ENCODE measurements at regions not wholly inside any gene's neighbourhood (a gene's known extent, or its start where the extent isn't known, plus 50 kb on each side); places are given as distances from the start of the nearest gene placed in this dataset.
A peak's percentile ranks its signal among the peaks of the same experiment; 100 is the strongest.

DNA sequence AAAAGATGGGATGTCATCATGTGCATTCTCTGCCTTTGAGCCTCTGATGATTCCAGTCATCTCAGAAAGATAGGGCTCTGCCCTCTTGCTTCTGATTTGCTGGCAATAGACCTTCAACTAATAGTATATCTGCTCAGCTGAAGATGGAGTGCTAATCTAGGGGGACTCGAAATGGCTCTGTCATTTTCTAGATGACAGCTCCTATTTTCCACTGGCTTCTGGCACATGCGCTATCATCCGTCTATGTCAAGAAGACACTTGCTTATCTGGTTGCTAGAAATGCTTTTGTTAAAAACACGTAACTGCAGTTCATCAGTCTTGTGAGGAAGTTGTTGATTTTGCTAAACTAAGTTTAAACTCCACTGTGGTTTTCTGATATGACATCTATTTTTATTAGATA is 265.5 kb upstream of the ZNF608 start:
- DNase-seq = no peak

DNA sequence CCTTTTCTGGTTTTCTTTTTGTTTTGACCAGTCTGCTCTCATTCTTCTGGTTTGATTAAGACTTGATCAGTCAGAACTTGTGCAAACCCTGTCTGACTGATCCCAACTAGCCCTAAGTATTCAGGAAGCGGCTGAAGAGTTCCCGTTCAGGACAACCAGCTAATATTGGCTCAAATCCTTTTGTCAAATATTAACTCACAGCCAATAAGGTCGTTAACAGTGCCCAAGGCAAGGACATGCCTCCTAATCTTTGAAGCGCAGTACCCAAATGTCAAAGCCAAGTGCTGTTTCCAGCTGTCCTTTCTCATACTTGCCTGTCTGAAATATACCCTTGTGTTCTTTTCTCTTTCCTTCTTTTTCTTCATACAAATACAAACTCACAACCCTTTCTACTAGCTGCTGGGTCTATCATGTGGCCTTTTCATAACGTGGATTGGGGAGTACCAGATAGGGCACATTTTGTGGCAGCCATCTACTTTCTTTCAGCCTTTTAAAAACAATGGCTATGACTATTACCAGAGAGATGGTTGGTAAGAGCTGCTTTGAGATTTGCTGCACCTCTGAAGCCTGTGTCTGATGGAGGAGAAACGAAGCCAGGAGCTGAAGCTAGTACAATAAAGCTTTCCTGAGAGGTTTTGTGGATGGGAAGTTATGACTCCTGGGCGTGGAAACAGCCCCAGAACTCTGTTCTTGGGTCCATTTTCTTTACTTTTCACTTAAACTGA is 266.4 kb upstream of the ZNF608 start:
- no peak for DNase-seq

DNA sequence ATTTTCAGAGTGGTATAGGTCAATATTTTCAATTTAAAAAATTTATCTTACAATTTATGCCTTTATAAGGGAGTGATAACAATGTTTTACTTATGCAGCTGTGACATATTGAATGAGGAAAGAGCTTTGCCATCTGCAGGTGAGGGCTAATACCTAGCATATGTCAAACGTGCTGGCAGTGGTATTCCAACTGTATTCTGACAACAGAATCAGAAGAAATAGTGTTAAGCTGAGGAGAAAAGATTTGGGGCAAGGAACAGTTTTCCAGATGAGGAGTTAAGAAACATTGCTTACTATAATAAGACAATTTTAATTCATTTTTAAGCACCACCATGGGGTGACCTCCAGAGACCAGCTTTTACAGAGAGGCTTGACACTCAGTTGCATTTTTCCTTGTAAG is 267.8 kb upstream of the ZNF608 start:
- no peak for DNase-seq

DNA sequence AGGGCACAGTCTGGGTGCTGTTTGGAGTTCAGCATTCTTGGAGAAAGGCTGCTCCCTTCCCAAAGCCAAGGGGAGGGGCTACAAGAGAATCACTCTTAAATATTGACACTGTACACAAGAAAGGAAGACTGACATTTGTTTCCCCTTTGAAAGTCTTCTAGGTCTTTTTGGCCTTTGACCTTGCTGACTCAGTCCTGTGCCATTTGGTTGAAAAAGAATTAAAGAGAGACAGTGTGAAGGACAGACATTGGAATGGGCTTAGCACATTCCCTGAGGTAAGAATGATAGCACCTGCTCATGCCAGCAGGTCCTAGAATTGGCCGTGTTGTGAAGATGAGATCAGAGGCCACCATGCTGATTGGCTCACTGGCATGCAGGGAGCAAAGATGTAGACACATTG is 271.4 kb upstream of the ZNF608 start:
- no peak for DNase-seq

DNA sequence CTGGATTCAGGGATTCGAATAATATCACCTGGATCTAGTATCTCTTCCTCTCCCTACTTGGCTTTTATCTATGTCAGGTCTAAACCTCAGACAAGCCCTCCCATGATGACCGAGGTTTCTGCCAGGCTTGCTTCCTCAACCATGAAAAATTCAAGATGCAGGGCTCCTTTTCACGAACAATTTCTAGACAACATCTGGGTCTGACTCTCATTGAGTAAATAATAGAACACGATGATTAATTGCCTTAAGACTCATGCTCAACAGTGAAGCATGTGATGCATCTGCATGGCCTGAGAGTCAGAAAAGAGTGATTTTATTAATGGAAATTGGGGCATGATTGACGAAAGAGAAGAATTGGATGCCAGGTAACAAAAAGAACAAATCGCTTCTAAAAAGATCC is 277.2 kb upstream of the ZNF608 start:
- DNase-seq = no peak

DNA sequence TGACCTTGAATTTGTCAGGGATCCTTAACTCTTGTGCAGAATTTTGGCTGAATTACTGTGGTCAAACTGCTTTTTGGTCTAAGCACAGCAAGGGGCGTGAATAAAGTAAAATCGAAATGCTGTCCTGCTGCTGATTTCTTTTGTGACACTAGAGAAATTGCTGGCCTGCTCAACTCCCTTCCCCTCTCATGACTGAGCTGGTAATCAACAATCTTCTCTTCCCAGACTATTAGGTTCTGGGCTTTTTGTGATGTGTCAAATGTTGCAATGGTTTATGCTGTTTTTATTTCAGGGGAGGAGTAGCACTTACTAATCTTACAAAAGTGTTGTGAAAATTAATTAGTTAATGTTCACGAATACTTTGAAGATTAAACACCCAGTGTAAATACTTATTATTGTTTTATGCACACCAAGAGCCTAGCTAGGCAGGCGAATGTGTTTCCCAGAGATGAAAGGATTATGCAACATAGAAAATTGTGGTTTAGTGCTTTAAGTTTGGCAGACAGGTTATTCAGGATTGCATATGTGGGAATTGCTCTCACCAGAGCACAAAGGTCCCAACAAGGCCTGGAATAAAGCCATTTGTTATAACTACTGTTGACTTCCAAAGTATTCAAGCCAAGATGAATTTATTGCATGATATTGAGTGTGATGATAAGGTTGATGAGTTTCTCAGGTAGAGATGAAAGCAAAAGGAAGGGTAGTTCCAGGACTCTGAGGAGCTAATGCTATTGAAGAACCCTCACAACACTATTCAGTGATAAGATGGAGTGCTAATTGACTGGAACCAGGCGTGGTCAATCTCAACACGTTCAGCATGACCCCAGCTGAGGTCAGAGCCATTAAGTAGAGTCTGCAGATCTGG is 280.7 kb upstream of the ZNF608 start:
- DNase-seq = no peak

DNA sequence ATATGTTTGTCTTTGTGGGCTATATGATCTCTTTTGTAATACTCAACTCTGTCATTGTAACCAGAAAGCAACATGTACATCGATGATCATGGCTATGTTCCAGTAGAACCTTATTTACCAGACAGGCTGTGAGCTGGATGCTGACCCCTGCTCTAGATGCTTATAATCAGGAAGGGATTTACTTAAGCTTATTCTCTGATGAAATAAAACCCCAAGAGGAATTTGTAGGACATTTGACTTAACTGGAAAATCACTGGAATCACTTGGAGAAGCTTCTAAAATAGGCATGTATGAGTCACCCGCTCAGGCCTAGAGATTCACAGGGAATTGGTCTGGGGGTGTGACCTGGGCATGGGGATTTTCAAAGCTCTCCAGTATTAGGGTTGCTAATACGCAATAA is 285.8 kb upstream of the ZNF608 start:
- no peak for DNase-seq

DNA sequence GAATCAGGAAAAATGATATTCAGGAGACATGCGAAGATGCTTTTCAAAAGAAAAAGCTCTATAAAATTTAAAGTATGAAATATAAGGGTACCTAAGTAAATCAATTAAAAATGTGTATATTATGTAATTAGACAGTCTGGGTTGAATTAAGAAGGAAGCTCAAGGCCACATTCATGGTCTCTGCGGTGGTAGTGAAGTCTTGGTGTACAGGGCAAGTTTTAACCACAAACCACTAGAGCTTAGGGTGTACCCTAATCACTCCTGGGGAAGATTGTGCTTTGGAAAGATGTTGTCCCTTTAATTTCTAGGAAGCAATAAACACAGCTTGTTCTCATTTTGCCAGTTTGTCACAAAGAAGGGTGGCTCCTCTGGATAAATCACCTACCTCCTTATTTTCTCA is 287.2 kb upstream of the ZNF608 start:
- no peak for DNase-seq

DNA sequence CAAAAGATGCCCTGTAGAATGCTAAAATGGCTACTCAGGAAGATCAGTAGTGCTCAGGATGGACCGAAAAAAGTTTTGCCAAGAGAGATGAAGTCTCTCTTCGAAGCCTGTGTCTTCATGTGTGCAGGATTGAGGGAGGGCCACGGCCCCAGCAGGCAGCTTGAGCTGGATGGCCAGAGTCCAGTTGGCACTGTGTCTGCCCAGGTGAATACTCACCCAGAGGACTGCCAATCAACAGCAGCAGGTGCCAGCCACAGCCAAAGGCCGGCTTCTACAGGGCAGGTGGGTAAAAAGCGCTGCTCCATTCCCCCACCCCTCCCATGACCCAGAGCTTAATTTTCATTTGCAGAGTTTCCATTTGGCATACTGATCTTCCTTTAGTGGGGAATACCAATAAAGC is 287.9 kb upstream of the ZNF608 start:
- no peak for DNase-seq

DNA sequence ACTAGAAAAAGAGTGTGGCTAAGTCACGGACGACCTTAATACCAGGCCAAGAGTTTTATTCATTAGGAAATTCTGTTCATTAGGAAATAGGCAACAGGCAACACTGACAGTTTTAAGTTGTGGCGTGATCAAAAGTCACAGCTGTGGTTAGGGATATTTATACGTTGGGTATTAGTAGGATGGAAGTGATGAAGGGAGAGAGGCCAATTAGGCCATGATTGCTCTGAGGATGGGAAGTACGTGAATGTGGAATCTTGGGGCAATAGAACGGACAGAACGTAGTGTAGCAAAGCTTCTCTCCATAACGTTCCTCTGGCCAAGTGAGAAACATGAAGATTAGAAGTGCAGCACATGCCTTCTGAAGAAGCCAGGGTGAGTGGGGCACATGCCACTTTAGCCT is 290.1 kb upstream of the ZNF608 start:
- no peak for DNase-seq

DNA sequence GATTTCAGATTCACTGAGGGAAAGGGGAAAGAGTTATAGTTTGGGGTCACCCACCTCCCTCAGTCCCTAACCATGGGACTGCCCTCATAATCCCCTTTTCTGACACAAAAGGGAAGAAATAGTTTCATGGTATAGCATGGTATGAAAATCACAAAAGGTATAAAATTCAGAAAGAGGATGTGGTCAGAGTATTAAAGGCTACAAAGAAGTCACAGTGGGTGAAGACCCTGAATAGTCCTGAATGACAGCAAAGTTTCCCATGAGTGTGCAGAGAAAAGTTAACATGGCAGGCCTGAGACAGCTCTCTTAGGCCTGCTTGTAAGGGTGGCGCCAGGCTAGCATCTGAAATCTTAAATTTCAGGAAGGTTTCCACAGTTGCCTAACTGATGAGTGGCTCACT is 290.6 kb upstream of the ZNF608 start:
- no peak for DNase-seq

DNA sequence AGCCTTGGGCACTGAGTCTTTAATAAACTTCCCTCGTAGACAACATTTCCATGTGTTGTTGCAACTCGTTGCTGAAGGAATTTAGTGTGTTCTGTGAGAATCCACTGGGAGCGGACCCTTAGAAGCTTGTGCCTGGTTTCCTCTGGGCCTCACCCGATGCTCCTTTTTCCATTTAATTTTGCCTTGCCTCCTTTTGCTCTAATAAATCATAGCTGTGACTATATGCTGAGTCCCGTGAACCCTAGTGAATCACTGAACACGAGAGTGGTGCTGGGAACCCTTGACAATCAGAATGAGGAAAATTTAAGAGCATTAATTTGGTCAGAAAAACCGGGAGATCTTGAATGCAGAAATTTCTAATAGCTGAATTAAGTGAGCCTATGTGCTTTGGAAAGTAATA is 291.1 kb upstream of the ZNF608 start:
- DNase-seq = no peak

DNA sequence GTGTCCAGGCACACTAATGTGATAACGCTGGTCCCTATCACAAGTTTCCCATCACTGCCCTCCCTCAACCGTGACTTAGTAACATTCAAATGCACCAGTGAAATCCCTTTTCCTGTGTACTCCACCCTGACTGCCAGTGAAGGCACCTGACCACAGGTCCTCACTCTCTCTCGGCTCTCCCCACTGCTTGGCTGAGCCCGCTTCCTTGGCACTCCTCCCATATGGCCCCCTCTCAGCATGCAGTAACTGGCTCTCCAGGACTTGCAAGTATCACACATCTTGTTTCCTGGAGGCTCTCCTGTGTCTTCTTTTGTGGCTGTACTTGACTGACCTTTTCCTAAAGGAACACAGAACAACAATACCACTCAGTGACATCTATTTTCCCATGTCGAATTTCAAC is 292.0 kb upstream of the ZNF608 start:
- no peak for DNase-seq

DNA sequence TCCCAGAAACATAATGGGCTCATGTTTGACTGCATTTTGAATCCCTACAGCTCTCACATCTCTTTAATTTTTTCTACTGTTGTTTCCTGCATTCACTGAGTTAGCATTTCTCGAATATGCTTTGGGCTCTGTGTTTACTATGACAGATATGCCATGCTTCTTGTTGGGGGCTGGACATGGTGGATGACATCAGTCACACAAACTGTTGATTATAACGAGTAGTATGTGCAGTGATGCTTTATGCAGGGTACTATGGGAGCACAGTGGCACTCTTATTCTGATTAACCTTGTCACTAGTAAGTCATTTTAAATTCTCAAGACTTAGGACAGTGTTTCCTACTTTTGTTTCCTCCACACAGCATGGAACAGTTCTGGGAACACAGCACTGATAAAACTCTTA is 295.4 kb upstream of the ZNF608 start:
- DNase-seq = no peak

DNA sequence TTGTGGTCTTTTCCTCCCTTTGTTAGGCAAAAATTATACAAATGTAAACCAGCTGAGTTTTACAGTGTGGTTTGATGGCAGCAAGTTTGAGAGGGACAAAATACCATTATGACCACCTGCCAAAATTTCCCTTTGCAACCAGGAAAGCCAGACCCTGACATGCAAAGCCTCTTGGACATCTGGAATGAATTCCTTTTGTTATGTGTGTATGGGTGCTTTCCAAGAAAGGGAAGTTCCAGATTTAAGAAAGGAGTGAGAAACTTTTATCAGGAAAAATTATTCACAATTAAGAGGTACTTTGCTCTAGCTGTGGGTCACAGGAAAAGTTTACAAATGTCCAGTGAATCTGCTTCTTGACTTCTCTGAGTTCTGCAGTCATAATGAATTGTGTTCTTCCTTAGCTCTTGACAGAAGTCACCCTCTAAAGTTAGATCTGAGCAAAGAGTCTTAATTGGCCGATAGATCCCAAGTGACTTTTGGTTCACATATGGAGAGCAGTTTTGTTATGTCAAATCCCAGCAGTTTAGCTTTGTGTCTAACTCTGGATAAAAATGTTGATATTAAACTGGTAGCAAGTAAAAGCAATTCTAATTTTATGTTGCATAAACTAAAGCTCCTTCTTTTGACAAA is 295.9 kb upstream of the ZNF608 start:
- no peak for DNase-seq

DNA sequence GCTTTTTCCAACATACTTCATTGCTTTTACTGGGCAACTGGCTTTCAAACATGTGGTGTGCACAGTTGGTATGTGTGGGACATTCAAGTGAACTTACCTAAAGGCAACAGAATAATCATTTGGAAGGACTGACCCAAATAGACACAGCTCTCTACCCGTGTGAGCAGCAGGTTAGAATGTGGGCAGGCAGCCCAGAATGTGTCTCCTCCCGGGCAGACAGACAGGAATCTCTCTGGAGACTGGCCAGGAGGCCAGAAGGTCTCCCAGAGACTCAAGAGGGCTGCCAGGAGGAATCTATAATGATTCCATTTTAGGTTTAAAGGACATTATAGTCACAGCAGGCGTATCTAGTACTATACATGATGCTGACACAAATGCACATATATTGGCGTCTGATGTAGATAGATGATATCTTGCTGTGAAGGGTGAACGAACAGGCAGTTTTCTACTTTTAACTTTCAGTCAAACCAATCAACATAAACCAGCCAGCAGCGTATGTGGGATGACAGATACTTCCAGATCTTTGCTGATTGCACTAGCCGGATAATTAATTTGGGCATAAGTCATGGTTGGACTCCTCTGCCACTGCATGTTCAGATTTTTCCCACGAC is 297.4 kb upstream of the ZNF608 start:
- peak; percentile 75 for DNase-seq

DNA sequence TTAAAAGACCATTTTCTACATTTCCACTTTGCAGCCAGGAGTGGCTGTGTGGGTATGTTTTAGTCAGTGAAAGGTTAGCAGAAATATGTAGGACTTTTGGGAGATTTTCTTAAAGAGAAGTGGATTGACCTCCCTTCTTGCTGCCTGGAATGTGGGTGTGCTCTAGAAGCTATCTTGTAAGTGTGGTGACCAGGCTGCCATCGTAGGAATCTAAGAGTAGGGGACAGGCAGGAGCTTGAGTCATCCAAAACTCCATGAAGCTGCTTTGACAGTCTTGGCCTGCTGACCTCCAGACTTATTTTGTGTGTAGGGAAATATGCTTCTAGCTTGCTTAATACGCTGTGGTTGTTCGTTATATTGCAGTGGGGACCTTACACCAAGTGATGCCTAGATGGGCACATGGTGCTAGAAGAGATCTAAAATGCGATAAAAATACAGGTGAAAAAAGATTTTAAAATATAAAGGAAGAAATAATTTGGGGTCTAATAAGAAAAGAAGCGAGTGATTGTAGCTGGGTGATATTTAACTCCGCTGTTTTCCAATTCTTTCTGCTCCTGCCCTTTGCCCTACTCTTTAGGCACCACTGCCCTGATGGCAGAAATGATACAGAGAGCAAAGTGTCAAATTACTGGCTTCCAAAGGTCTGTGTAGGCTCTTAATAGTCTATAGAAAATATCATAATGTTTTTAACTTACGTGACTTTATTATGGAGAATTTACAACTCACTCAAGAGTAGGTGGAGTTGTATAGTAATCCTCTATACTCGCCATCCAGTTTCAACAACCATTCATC is 298.2 kb upstream of the ZNF608 start:
- DNase-seq = no peak

DNA sequence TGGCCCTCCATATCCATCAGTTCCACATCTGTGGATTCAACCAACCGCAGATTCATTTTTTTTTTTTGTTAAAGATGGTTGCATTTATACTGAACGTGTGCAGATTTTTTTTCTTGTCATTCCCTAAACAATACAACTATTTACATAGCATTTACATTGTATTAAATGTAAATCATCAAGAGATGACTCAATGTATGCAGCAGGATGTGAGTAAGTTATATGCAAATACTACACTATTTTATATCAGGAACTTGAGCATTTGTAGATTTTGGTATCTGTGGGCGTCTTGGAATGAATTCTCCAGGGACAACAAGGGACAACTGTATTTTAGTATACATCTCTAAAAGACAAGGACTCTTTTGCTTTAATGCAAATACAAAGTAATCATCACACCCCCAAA is 299.2 kb upstream of the ZNF608 start:
- DNase-seq = no peak

DNA sequence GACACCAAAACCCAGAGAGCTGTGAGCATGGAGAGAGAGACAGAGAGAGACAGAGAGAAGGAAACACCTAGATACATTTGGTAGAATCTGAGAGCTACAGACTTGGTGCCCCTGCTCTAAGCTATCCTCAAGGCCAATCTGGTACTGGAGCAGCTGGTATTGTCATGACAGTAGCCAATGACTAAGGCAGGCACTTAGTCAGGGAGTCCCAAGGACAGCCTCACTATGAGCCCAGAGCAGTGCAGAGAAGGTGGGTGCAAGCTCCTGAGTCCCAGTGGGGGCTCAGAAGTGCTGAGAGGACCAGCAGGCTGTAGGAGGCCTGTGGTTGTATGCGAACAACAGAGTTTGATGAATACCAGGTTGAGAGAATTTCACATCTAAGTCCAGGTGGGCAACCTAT is 300.4 kb upstream of the ZNF608 start:
- DNase-seq = no peak

DNA sequence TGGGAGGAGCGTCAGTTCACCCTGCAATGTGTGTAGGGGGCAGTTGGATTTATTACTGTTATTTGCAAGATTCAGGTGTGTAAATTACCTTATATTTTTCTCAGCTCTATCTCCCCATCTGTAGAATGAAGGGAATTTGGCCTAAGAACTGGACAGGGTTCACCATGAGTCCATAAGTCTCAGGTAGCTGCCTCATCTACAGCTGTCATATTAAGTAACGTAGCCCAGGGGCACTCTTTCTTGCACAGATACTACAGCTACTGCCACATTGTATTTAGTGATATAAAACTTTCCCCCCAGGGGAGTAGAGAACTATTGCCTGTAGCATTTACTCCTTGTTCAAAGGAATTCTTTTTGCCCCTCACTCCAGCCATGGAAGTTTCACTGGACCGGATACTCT is 301.4 kb upstream of the ZNF608 start:
- no peak for DNase-seq

DNA sequence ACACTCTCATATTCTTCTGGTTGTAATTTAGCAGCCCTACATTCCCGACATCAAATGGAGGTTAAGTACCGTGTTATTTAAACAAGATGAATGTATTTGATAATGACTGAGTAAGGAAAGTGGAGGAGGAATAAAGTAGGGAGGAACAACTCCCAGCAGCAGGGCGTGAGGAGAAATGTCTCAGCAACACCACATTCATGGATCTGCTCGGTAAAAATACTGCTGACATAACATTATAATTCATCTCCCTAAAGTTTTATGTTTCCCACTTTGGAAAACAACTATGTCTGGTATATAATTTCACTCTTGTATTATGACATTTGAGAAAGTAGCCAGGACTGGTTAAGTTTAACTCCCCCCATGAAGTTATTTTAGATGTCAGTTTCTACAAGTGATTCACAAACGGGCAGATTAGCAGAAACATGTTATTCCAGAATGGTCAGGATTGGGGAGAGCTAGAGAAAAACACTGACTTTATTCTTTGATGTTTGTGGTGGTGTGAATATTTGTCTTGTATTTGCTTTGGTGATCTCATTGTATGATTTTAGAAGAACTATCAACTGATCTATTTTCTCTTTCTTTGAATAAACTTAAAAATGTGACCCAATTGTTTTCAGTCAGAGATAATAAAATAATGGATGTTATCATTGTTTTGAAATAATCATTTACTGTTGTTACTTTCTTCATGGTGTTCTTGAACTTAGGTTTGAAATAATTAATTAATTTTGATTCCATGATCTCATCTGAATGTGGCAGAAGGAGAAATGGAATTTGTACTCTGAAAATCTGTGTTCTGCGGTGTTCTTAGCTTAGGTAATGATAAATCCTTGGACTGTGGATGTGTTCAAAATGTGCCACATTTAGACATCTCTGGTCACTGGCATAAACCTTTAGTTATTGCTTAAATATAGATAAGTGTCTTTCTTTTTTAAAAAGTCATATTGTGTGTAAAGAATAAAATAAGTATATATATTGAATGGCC is 303.6 kb upstream of the ZNF608 start:
- DNase-seq = no peak

DNA sequence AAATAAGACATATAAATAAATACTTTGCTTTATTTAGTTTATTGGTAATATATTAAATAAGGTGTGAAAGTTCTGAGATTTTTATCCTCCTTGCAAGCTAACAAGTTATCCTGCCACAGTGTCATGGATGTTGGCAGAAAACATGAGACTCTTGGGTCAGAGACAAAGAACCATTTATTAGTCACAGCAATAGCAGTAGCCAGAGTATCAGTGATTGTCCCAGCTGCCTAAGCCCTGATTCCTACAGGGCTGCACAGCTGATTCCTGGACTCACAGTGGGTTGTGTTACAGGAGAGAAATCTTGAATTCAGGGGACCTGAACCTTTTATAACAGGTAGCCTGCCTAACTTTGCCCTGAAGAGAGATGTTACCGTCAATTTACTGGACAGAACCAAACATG is 304.5 kb upstream of the ZNF608 start:
- DNase-seq = no peak
